OCI-LY1 (cell line): ENCODE measurements at regions not wholly inside any gene's neighbourhood (a gene's known extent, or its start where the extent isn't known, plus 50 kb on each side); places are given as distances from the start of the nearest gene placed in this dataset.

Source experiments
- H2AFZ ChIP-seq: fragments of 200-600 bp; sonication (generic), shearing (Covaris generic); 2 replicates; pipeline ENCODE4 v1.6.0; 2014; ENCODE audit warnings: antibody characterized with exemption, mild to moderate bottlenecking, low read length
- H3F3A ChIP-seq: fragments of 200-600 bp; sonication (generic), shearing (Covaris generic); 2 replicates; pipeline ENCODE4 v1.6.0; 2014; ENCODE audit warnings: mild to moderate bottlenecking, antibody characterized with exemption, low read length, moderate library complexity; ENCODE audit not compliant: insufficient read depth
- H3K27ac ChIP-seq: fragments of 200-600 bp; sonication (generic); 2 replicates; pipeline ENCODE4 v1.5.1; 2014; ENCODE audit warnings: low read length, mixed run types, mild to moderate bottlenecking, low read depth; ENCODE audit not compliant: poor library complexity, severe bottlenecking
- H3K27me3 ChIP-seq: fragments of 200-600 bp; sonication (generic); 2 replicates; pipeline ENCODE4 v1.6.0; 2014; ENCODE audit warnings: antibody characterized with exemption, mild to moderate bottlenecking, low read length, moderate library complexity; ENCODE audit not compliant: insufficient read depth
- H3K36me3 ChIP-seq: fragments of 200-600 bp; sonication (generic); 2 replicates; pipeline ENCODE4 v1.6.1; 2014; ENCODE audit warnings: mild to moderate bottlenecking, antibody characterized with exemption, low read length, moderate library complexity, mixed read lengths; ENCODE audit not compliant: insufficient read depth
- H3K4me1 ChIP-seq: fragments of 200-600 bp; sonication (generic); 2 replicates; pipeline ENCODE4 v1.5.1; 2014; ENCODE audit warnings: mild to moderate bottlenecking, low read length, moderate library complexity; ENCODE audit not compliant: insufficient read depth, severe bottlenecking
- H3K4me2 ChIP-seq: fragments of 200-600 bp; sonication (generic), shearing (Covaris generic); 2 replicates; pipeline ENCODE4 v1.6.1; 2014; ENCODE audit warnings: low read length
- H3K4me3 ChIP-seq: fragments of 200-600 bp; sonication (generic); 2 replicates; pipeline ENCODE4 v1.5.1; 2014; ENCODE audit warnings: low read length, low read depth, mild to moderate bottlenecking, mixed read lengths; ENCODE audit not compliant: poor library complexity, severe bottlenecking
- H3K79me2 ChIP-seq: fragments of 200-600 bp; shearing (Covaris generic); 2 replicates; pipeline ENCODE4 v1.6.1; 2016; ENCODE audit warnings: mixed run types, low read length, mixed read lengths; ENCODE audit not compliant: insufficient read depth
- H3K9ac ChIP-seq: fragments of 200-600 bp; sonication (generic), shearing (Covaris generic); 2 replicates; pipeline ENCODE4 v1.6.1; 2014; ENCODE audit warnings: mild to moderate bottlenecking, low read length, mixed read lengths
- H3K9me2 ChIP-seq: fragments of 200-600 bp; sonication (generic), shearing (Covaris generic); 2 replicates; pipeline ENCODE4 v1.6.1; 2014; ENCODE audit warnings: low read depth, mild to moderate bottlenecking, low read length, mixed read lengths
- H3K9me3 ChIP-seq: fragments of 200-600 bp; shearing (Covaris generic); 2 replicates; pipeline ENCODE4 v1.6.1; 2014; ENCODE audit warnings: low read length, mixed read lengths
- H4K20me1 ChIP-seq: fragments of 200-600 bp; sonication (generic), shearing (Covaris generic); 2 replicates; pipeline ENCODE4 v1.6.0; 2016; ENCODE audit warnings: mild to moderate bottlenecking, low read length; ENCODE audit not compliant: insufficient read depth
- EZH2 ChIP-seq: fragments of 200-600 bp; sonication (generic), shearing (Covaris generic); IDR thresholded peaks from 2 replicates; pipeline ENCODE4 v1.8.0; 2017; ENCODE audit warnings: borderline replicate concordance, mixed run types, mild to moderate bottlenecking, antibody characterized with exemption, low read length, moderate library complexity, mixed read lengths
- TF ChIP-seq, protein P1 (sequence below): fragments of 200-600 bp; sonication (generic), shearing (Covaris generic); IDR thresholded peaks from 2 replicates; pipeline ENCODE4 v1.5.1; 2017; ENCODE audit warnings: mild to moderate bottlenecking, antibody characterized with exemption, low read length, moderate library complexity, mixed read lengths

DNA sequence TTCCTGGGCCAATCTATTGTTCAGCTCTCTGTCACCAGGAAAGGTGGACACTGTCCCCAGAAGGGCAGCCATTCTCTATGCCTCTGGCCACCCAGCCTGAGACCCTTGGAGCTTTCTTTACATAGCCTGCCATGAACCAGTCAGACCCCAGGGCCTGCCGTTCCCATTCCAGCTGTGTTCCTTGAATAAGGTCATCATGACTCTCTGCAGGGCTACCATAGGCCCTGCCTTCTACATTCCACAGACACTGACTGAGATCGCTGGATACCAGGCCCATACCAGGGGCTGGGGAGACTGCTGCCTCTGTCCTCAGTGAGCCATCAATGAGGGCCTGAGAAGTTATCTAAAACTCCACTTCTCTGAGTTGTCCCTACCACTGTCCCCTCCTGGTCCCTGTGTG, 75.5 kb downstream of the SYNE3 start:
- no peak overlapping the region for H2AFZ ChIP-seq
- no peak for TF ChIP-seq EZH2
- TF ChIP-seq, protein P1, sequence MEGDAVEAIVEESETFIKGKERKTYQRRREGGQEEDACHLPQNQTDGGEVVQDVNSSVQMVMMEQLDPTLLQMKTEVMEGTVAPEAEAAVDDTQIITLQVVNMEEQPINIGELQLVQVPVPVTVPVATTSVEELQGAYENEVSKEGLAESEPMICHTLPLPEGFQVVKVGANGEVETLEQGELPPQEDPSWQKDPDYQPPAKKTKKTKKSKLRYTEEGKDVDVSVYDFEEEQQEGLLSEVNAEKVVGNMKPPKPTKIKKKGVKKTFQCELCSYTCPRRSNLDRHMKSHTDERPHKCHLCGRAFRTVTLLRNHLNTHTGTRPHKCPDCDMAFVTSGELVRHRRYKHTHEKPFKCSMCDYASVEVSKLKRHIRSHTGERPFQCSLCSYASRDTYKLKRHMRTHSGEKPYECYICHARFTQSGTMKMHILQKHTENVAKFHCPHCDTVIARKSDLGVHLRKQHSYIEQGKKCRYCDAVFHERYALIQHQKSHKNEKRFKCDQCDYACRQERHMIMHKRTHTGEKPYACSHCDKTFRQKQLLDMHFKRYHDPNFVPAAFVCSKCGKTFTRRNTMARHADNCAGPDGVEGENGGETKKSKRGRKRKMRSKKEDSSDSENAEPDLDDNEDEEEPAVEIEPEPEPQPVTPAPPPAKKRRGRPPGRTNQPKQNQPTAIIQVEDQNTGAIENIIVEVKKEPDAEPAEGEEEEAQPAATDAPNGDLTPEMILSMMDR = no peak
- H3K27ac ChIP-seq = no peak overlapping the region
- no peaks in the 10 kb centered on the region for H4K20me1 ChIP-seq
- H3K79me2 ChIP-seq = no peaks in the 10 kb centered on the region
- no peaks in the 10 kb centered on the region for H3K9me3 ChIP-seq
- H3K9me2 ChIP-seq = no peaks in the 10 kb centered on the region
- H3K4me1 ChIP-seq = peaks cover 40% of the 10 kb centered on the region
- H3F3A ChIP-seq = no peaks in the 10 kb centered on the region
- no peak overlapping the region for H3K4me3 ChIP-seq
- no peak overlapping the region for H3K9ac ChIP-seq
- H3K4me2 ChIP-seq = no peak overlapping the region
- no peaks in the 10 kb centered on the region for H3K36me3 ChIP-seq
- H3K27me3 ChIP-seq = no peaks in the 10 kb centered on the region

DNA sequence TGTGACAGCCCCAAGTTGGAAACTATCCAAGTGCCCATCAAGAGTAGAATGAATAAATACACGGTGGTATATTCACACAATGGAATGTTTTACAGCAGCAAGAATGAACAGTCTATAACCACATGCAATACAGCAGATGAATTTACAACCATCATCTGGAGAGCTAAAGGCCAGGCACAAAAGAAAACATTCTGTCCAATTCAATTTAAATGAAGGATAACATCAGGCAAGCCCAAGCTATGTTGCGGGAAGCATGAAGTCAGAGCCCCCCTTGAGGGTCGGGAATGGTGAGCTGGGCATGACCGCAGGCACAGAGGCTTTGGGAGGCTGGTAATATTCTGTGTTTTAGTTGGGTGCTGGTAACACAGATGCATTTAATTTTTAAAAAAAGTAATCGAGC, 76.0 kb downstream of the SYNE3 start:
- Histone ChIP-seq H3K9ac (no peak overlapping the region), H3K79me2 (no peaks in the 10 kb centered on the region), H4K20me1 (no peaks in the 10 kb centered on the region), H2AFZ (no peak overlapping the region), H3K4me2 (no peak overlapping the region), H3K4me3 (no peak overlapping the region), H3K36me3 (no peaks in the 10 kb centered on the region; the same call in 1 of the 2 replicates), H3K4me1 (peaks cover 40% of the 10 kb centered on the region), H3K27ac (no peak overlapping the region), H3K9me3 (no peaks in the 10 kb centered on the region), H3K9me2 (no peaks in the 10 kb centered on the region), H3K27me3 (no peaks in the 10 kb centered on the region), H3F3A (no peaks in the 10 kb centered on the region)
- no peak for TF ChIP-seq EZH2
- TF ChIP-seq, protein P1 = no peak

DNA sequence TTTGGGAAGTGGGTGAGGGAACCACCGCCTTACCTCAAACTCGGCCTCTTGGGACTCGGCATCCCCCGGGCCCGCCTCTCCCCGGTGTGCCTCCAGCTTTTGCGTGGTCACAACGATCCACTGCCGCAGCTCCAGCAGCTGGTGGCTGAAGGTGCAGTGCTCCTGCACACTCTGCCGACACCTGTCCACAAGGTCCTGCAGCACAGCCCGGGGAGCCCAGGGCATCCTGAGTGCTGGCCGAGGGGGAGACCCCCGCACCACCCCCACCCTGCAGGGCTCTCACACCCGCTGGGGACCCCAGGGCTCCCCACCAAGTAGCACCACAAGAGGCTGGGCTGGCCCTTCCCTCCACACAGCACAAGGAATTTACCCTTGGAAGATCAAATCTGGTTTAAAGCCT, 76.6 kb downstream of the SYNE3 start:
- no peaks in the 10 kb centered on the region for H3K79me2 ChIP-seq
- H3K4me3 ChIP-seq = no peak overlapping the region
- H3K36me3 ChIP-seq = no peaks in the 10 kb centered on the region; the same call in 1 of the 2 replicates
- H3K9me3 ChIP-seq = no peaks in the 10 kb centered on the region
- no peak overlapping the region for H2AFZ ChIP-seq
- no peaks in the 10 kb centered on the region for H3F3A ChIP-seq
- TF ChIP-seq EZH2 = no peak
- TF ChIP-seq, protein P1 = no peak
- no peak overlapping the region for H3K27ac ChIP-seq
- H3K27me3 ChIP-seq = no peaks in the 10 kb centered on the region
- H4K20me1 ChIP-seq = no peaks in the 10 kb centered on the region
- H3K4me1 ChIP-seq = peaks cover 38% of the 10 kb centered on the region
- H3K9ac ChIP-seq = no peak overlapping the region
- no peak overlapping the region for H3K4me2 ChIP-seq
- no peaks in the 10 kb centered on the region for H3K9me2 ChIP-seq
